Lower lobe of right lung (tissue), 2 donors: ENCODE measurements at regions not wholly inside any gene's neighbourhood (a gene's known extent, or its start where the extent isn't known, plus 50 kb on each side); places are given as distances from the start of the nearest gene placed in this dataset.
A peak's percentile ranks its signal among the peaks of the same experiment; 100 is the strongest.

Experiments
- ATAC-seq, 2 donors: fragments of 200-7000 bp; cut with Tn5 transposase; one replicate each; pipeline ENCODE4 v1.9.1; 2020 to 2022; ENCODE audit warnings: mild to moderate bottlenecking in 2 of 2, moderate library complexity in 2 of 2
- DNase-seq: peaks from one replicate; pipeline ENCODE4 v3.0.0-alpha.2; 2020
- H3K27ac ChIP-seq: fragments of 200-600 bp; one replicate; pipeline ENCODE4 v1.8.0; 2022
- H3K27me3 ChIP-seq: fragments of 200-600 bp; one replicate; pipeline ENCODE4 v1.8.0; 2022; ENCODE audit warnings: low read depth
- H3K36me3 ChIP-seq: fragments of 200-600 bp; one replicate; pipeline ENCODE4 v1.8.0; 2022; ENCODE audit warnings: mild to moderate bottlenecking
- H3K4me1 ChIP-seq: fragments of 200-600 bp; one replicate; pipeline ENCODE4 v1.8.0; 2022
- H3K4me3 ChIP-seq: fragments of 200-600 bp; one replicate; pipeline ENCODE4 v1.8.0; 2022; ENCODE audit warnings: mild to moderate bottlenecking
- H3K9me3 ChIP-seq: fragments of 200-600 bp; one replicate; pipeline ENCODE4 v1.8.0; 2022
- intact Hi-C: fragments of 100-400 bp; cut with DNase I; formaldehyde crosslinking; loops from one replicate; pipeline ENCODE4 v1.11.0; 2022
- TF ChIP-seq, protein P1 (sequence below): fragments of 200-600 bp; IDR thresholded peaks from one replicate; pipeline ENCODE4 v1.8.0; 2022; ENCODE audit warnings: antibody characterized with exemption, mild to moderate bottlenecking
- donor health status: DM: no; HTN: yes; CAD: no; lungs with severe emphysema.

DNA sequence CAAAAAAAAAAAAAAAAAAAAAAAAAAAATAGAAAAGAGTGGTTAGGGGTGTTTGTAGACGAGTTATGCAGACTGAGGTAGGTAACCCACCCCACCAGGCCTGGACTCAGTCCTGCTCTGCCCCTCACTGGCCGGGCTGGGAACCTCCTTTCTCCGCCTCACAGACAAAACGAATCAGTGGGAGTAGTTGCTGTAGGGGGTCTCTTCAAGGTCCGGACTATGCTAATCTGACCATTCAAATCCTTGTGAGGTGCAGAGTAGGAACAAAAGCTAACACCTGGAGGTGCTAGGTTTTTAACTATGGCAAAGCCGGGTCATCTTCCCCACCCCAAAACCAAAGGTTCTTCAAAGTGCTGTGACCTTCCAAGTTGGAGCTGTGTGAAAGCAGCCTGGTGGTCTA lies 223.7 kb downstream of the SLC4A3 start:
- Histone ChIP-seq H3K9me3 (no peaks in the 10 kb centered on the region), H3K27ac (no peak overlapping the region), H3K36me3 (no peaks in the 10 kb centered on the region), H3K4me3 (no peak overlapping the region), H3K27me3 (peaks cover 9% of the 10 kb centered on the region), H3K4me1 (no peaks in the 10 kb centered on the region)
- DNase-seq (no peak), ATAC-seq (no peak)
- intact Hi-C loops, result no loop called here
- TF ChIP-seq, protein P1, sequence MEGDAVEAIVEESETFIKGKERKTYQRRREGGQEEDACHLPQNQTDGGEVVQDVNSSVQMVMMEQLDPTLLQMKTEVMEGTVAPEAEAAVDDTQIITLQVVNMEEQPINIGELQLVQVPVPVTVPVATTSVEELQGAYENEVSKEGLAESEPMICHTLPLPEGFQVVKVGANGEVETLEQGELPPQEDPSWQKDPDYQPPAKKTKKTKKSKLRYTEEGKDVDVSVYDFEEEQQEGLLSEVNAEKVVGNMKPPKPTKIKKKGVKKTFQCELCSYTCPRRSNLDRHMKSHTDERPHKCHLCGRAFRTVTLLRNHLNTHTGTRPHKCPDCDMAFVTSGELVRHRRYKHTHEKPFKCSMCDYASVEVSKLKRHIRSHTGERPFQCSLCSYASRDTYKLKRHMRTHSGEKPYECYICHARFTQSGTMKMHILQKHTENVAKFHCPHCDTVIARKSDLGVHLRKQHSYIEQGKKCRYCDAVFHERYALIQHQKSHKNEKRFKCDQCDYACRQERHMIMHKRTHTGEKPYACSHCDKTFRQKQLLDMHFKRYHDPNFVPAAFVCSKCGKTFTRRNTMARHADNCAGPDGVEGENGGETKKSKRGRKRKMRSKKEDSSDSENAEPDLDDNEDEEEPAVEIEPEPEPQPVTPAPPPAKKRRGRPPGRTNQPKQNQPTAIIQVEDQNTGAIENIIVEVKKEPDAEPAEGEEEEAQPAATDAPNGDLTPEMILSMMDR, result no peak

DNA sequence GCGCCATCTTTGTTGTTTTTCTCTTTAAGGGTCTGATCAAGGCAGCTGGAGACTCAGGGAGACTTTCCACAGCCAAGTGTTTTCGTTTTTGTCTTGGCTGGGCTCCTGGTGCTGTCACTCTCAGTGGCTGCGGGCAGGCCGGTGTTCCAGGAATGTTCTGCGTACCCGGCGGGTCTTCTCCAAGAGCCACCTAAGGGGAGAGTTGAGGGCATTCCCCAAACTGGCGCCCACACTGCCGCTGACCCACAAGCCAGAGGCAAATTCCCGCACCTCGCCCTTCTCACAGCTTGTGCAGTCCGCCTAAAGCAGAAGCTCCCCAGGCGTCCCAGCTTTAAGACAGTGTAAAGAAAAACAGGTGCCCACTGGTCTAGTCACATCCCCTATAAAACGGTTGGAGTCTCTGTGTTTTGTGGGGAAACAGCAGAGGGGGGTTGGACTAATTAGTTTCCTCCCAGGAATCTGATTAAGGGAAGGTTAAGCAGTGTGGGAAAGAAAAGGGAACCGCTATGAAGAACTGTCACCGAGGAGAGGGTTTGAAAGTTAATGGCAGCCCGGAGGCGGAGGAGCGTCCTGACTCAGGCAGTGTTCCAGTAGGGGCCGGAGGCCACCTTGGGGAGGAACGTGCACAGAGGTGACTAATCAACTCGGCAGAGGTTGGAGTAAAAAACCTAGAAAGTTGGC lies 224.5 kb downstream of the SLC4A3 start:
- Histone ChIP-seq H3K4me3 (no peak overlapping the region), H3K4me1 (no peaks in the 10 kb centered on the region), H3K27me3 (peaks cover 9% of the 10 kb centered on the region), H3K36me3 (no peaks in the 10 kb centered on the region), H3K27ac (no peak overlapping the region), H3K9me3 (no peaks in the 10 kb centered on the region)
- TF ChIP-seq, protein P1, result no peak
- ATAC-seq (no peak), DNase-seq (no peak)
- intact Hi-C loops, result no loop called here

DNA sequence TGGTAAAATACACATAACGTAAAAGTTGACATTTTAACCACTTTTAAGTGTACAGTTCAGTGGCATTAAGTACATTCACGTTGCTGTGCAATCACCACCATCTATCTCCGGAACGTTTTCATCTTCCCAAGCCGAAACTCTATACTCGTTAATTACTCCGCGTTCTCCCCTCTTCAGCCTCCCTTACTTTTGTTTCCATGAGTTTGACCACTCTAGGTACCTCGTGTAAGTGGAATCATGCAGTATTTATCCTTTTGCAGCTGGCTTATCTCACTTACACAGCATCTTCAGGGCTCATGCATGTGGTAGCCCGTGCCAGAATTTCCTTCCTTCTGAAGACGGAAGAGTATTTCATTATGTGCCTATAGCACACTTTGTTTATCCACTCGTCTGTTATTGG lies 225.2 kb downstream of the SLC4A3 start:
- DNase-seq (no peak), ATAC-seq (no peak)
- H3K4me1 ChIP-seq, result no peaks in the 10 kb centered on the region
- no peak overlapping the region for H3K4me3 ChIP-seq
- intact Hi-C loops, result no loop called here
- H3K9me3 ChIP-seq, result no peaks in the 10 kb centered on the region
- TF ChIP-seq, protein P1, result no peak
- H3K27me3 ChIP-seq, result peaks cover 9% of the 10 kb centered on the region
- no peak overlapping the region for H3K27ac ChIP-seq
- H3K36me3 ChIP-seq, result no peaks in the 10 kb centered on the region

DNA sequence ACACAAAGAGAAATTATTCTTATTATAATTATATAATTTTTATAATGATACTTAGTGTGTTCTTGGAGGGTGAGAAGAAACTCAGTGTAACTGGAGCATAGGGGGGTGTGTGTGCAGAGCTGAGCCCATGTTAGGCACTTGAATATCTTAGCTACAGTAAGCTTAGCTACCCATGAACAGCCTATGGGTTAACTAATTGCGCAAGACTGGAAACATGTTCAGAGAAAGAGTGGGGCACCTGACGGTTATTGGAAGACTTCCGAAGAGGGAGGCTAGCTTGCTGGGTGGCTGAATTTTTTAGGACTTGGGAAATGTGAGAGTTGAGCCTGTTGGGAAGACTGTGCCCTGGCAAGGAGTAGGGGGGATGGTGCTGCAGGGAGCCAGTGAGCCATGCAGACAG lies 229.2 kb downstream of the SLC4A3 start:
- Histone ChIP-seq H3K4me3 (no peak overlapping the region), H3K27me3 (peaks cover 9% of the 10 kb centered on the region), H3K36me3 (no peaks in the 10 kb centered on the region), H3K4me1 (no peaks in the 10 kb centered on the region), H3K9me3 (no peaks in the 10 kb centered on the region), H3K27ac (no peak overlapping the region)
- TF ChIP-seq, protein P1, result no peak
- peak; percentile 45 to 68 for ATAC-seq
- intact Hi-C loops, result no loop called here
- DNase-seq, result no peak

DNA sequence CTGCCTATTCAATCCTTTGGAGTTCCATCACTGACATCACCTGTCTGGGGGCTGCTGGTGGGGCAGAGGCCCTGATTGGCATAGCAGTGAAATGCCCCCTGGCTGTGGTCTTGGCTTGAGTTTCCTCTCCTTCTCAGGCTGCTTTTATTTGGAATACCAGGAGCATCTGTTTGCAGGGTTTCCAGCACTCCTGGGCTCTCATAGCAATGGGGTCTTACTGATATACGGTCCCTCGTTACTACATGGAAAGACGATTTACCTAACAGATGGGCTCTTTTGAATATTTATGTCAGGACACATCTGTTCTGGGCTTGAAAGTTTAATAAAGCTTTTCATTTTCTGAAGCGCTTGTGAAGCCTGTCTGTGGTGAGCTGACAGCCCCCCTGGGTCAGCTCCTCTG lies 230.3 kb downstream of the SLC4A3 start:
- no peak for DNase-seq
- no peaks in the 10 kb centered on the region for H3K9me3 ChIP-seq
- no peak for ATAC-seq
- no peak overlapping the region for H3K4me3 ChIP-seq
- H3K27me3 ChIP-seq, result peaks cover 9% of the 10 kb centered on the region
- no peak overlapping the region for H3K27ac ChIP-seq
- no peaks in the 10 kb centered on the region for H3K4me1 ChIP-seq
- intact Hi-C loops, result no loop called here
- no peaks in the 10 kb centered on the region for H3K36me3 ChIP-seq
- TF ChIP-seq, protein P1, result no peak
